ENCODE measurements at regions not wholly inside any gene's neighbourhood (a gene's known extent, or its start where the extent isn't known, plus 50 kb on each side); places are given as distances from the start of the nearest gene placed in this dataset.

GRCh38 chrX:19272452-19272851 is 71.3 kb upstream of the PDHA1 start:
- no peaks in the 10 kb centered on the region for H3K27me3 Mint-ChIP-seq (ENCODE audit: insufficient read depth)
- no peak for DNase-seq
- H3K4me1 Mint-ChIP-seq (ENCODE audit: low read depth): no peaks in the 10 kb centered on the region
- H3K9me3 Mint-ChIP-seq: no peaks in the 10 kb centered on the region
- no peak overlapping the region for H3K4me3 Mint-ChIP-seq
- no peak for TF ChIP-seq CTCF (IDR thresholded peaks at IDR 0.05)
- no peak overlapping the region for H3K27ac Mint-ChIP-seq
- no peaks in the 10 kb centered on the region for H3K36me3 Mint-ChIP-seq (ENCODE audit: low read depth)

- H3K4me1 Mint-ChIP-seq (ENCODE audit: low read depth): no peaks in the 10 kb centered on the region
- no peak for TF ChIP-seq CTCF (IDR thresholded peaks at IDR 0.05)
- H3K36me3 Mint-ChIP-seq (ENCODE audit: low read depth): no peaks in the 10 kb centered on the region
- H3K27ac Mint-ChIP-seq: no peak overlapping the region
- no peaks in the 10 kb centered on the region for H3K27me3 Mint-ChIP-seq (ENCODE audit: insufficient read depth)
- H3K9me3 Mint-ChIP-seq: no peaks in the 10 kb centered on the region
- no peak for DNase-seq
- H3K4me3 Mint-ChIP-seq: no peak overlapping the region
These were observed 63.1 kb upstream of the PDHA1 start for GRCh38 chrX:19280636-19281035.

GRCh38 chrX:19281256-19281655 is 62.5 kb upstream of the PDHA1 start:
- Mint-ChIP-seq H3K27ac (no peak overlapping the region), H3K27me3 (ENCODE audit: insufficient read depth) (no peaks in the 10 kb centered on the region; the same call in 1 of the 2 replicates), H3K4me3 (no peak overlapping the region), H3K36me3 (ENCODE audit: low read depth) (no peaks in the 10 kb centered on the region), H3K4me1 (ENCODE audit: low read depth) (no peaks in the 10 kb centered on the region), H3K9me3 (no peaks in the 10 kb centered on the region)
- no peak for DNase-seq
- no peak for TF ChIP-seq CTCF (IDR thresholded peaks at IDR 0.05)

- no peaks in the 10 kb centered on the region for H3K9me3 Mint-ChIP-seq
- no peaks in the 10 kb centered on the region; the same call in 1 of the 2 replicates for H3K27me3 Mint-ChIP-seq (ENCODE audit: insufficient read depth)
- DNase-seq: no peak
- no peaks in the 10 kb centered on the region for H3K4me1 Mint-ChIP-seq (ENCODE audit: low read depth)
- H3K36me3 Mint-ChIP-seq (ENCODE audit: low read depth): no peaks in the 10 kb centered on the region
- H3K27ac Mint-ChIP-seq: no peak overlapping the region
- TF ChIP-seq CTCF (IDR thresholded peaks at IDR 0.05): no peak
- H3K4me3 Mint-ChIP-seq: no peak overlapping the region
These were observed 60.0 kb upstream of the PDHA1 start for GRCh38 chrX:19283597-19284339.

GRCh38 chrX:19285857-19286256 is 57.9 kb upstream of the PDHA1 start:
- no peaks in the 10 kb centered on the region for H3K9me3 Mint-ChIP-seq
- H3K27ac Mint-ChIP-seq: no peak overlapping the region
- DNase-seq: no peak
- no peaks in the 10 kb centered on the region for H3K4me1 Mint-ChIP-seq (ENCODE audit: low read depth)
- no peaks in the 10 kb centered on the region for H3K36me3 Mint-ChIP-seq (ENCODE audit: low read depth)
- no peak overlapping the region for H3K4me3 Mint-ChIP-seq
- TF ChIP-seq CTCF (IDR thresholded peaks at IDR 0.05): no peak
- no peaks in the 10 kb centered on the region; the same call in 1 of the 2 replicates for H3K27me3 Mint-ChIP-seq (ENCODE audit: insufficient read depth)
